ENCODE measurements at regions not wholly inside any gene's neighbourhood (a gene's known extent, or its start where the extent isn't known, plus 50 kb on each side); places are given as distances from the start of the nearest gene placed in this dataset.

DNA sequence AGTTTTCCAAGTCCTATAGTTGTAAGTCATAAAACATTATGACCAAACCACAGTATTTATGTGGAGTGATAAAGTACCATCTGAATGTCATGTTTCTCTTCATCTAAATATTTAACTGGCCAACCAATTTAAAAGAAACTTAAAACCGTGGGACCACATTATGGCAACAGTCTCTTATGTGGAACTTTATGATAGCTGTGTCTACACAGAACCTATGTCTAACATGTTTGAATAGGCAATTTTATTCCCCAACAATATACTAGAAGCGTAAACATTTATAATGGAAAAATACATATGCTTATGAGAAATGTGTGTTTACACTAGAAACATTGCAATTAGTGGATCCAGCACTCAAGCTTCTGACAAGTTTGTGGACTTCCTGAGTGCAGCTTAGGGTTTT lies 680.7 kb downstream of the REEP3 start:
- TF ChIP-seq, protein P1, sequence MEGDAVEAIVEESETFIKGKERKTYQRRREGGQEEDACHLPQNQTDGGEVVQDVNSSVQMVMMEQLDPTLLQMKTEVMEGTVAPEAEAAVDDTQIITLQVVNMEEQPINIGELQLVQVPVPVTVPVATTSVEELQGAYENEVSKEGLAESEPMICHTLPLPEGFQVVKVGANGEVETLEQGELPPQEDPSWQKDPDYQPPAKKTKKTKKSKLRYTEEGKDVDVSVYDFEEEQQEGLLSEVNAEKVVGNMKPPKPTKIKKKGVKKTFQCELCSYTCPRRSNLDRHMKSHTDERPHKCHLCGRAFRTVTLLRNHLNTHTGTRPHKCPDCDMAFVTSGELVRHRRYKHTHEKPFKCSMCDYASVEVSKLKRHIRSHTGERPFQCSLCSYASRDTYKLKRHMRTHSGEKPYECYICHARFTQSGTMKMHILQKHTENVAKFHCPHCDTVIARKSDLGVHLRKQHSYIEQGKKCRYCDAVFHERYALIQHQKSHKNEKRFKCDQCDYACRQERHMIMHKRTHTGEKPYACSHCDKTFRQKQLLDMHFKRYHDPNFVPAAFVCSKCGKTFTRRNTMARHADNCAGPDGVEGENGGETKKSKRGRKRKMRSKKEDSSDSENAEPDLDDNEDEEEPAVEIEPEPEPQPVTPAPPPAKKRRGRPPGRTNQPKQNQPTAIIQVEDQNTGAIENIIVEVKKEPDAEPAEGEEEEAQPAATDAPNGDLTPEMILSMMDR (IDR thresholded peaks at IDR 0.05), result no peak
- TF ChIP-seq EP300 (IDR thresholded peaks at IDR 0.05), result no peak
